Brain microvascular endothelial cell (primary cell): ENCODE measurements at regions not wholly inside any gene's neighbourhood (a gene's known extent, or its start where the extent isn't known, plus 50 kb on each side); places are given as distances from the start of the nearest gene placed in this dataset.

Source experiments
- DNase-seq: peaks from one replicate; pipeline ENCODE4 v3.0.0-alpha.2; 2020
- H3K27ac ChIP-seq: fragments of 250-450 bp; sonication (Bioruptor Pico); 2 replicates; pipeline ENCODE4 v1.5.1; 2020; ENCODE audit warnings: mild to moderate bottlenecking, moderate library complexity
- H3K27me3 ChIP-seq: fragments of 250-450 bp; sonication (Bioruptor Pico); replicated peaks from 2 replicates; pipeline ENCODE4 v1.5.1; 2020; ENCODE audit warnings: mild to moderate bottlenecking
- H3K36me3 ChIP-seq: fragments of 250-450 bp; sonication (Bioruptor Pico); replicated peaks from 2 replicates; pipeline ENCODE4 v1.5.1; 2020; ENCODE audit warnings: mild to moderate bottlenecking
- H3K4me3 ChIP-seq: 2 replicates; pipeline ENCODE4 v1.5.1; 2011; ENCODE audit warnings: low read depth, mild to moderate bottlenecking, control low read depth, low read length, moderate library complexity
- in situ Hi-C: cut with HindIII; loops from 2 replicates; pipeline ENCODE4 v1.10.0; 2017; ENCODE audit warnings: low sequenced_read_pairs, low pct_ligation_motif_present
- TF ChIP-seq, protein P1 (sequence below): IDR thresholded peaks from 2 replicates; pipeline ENCODE4 v1.5.1; 2011; ENCODE audit warnings: low read depth, mild to moderate bottlenecking, moderate library complexity, low read length, control low read depth, inconsistent platforms; ENCODE audit errors: missing control alignments

DNA sequence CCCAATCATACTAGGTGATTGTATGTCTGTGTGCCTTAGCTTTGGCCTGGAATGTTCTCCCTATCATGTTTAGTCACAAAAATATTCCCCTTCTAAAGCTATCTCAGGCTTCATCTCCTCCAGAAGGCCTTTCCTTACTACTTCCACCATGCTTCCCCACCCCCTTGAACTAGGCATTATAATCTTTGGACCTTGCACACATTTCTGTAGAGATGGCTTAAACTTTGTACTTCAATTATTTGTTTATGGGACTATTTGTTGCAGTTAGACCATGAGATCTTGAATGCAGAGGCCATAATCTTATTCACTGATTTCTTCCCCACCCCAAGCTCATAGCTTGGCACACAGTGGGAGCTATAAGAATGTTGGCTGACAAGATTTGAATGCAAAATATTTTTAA, 262.0 kb upstream of the EDA2R start:
- Histone ChIP-seq H3K27ac (no peak overlapping the region), H3K27me3 (no peaks in the 10 kb centered on the region), H3K36me3 (no peaks in the 10 kb centered on the region), H3K4me3 (no peak overlapping the region)
- in situ Hi-C loops, result no loop called here
- TF ChIP-seq, protein P1, sequence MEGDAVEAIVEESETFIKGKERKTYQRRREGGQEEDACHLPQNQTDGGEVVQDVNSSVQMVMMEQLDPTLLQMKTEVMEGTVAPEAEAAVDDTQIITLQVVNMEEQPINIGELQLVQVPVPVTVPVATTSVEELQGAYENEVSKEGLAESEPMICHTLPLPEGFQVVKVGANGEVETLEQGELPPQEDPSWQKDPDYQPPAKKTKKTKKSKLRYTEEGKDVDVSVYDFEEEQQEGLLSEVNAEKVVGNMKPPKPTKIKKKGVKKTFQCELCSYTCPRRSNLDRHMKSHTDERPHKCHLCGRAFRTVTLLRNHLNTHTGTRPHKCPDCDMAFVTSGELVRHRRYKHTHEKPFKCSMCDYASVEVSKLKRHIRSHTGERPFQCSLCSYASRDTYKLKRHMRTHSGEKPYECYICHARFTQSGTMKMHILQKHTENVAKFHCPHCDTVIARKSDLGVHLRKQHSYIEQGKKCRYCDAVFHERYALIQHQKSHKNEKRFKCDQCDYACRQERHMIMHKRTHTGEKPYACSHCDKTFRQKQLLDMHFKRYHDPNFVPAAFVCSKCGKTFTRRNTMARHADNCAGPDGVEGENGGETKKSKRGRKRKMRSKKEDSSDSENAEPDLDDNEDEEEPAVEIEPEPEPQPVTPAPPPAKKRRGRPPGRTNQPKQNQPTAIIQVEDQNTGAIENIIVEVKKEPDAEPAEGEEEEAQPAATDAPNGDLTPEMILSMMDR, result no peak
- DNase-seq, result no peak

DNA sequence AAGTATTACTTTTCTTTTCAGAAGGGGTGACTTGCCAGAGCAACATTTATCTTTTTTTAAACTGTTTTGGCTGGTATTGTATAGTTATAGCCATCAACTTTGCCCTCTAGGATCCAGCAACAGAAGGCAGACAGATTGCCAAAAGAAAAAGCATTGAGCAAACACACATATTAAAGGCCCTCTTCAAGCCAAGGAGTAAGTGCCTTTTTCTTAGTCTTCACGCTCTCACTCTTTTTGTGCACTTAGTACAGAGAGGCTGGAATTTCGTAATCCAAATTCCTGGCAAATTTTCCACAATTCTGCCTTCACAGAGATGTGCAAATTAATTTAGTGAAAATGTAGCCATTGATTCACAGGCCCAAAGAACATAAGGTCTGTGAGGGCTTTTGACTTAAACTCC, 253.1 kb upstream of the EDA2R start:
- in situ Hi-C loops, result no loop called here
- no peak for DNase-seq
- Histone ChIP-seq H3K4me3 (no peak overlapping the region), H3K27me3 (no peaks in the 10 kb centered on the region), H3K27ac (no peak overlapping the region), H3K36me3 (no peaks in the 10 kb centered on the region)
- TF ChIP-seq, protein P1, result no peak

DNA sequence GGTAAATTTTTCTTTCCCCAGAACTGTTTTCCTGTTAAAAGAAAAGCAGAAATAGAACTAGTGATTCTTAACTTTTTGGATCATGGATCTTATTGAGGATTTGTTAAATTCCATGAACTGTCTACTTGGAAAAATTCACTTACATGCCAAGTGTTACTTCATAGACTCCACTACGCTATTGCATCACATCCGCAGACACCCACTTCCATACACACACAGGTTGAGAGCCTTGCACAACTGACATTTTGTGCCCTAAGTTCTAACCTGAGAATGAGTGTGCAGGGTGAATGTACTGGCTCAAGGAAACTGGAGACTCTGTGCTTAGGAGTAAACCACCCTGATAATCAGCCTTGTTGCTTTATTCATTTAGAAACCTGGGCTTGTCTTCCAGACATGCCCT, 250.5 kb upstream of the EDA2R start:
- DNase-seq, result no peak
- TF ChIP-seq, protein P1, result no peak
- no peaks in the 10 kb centered on the region for H3K27me3 ChIP-seq

DNA sequence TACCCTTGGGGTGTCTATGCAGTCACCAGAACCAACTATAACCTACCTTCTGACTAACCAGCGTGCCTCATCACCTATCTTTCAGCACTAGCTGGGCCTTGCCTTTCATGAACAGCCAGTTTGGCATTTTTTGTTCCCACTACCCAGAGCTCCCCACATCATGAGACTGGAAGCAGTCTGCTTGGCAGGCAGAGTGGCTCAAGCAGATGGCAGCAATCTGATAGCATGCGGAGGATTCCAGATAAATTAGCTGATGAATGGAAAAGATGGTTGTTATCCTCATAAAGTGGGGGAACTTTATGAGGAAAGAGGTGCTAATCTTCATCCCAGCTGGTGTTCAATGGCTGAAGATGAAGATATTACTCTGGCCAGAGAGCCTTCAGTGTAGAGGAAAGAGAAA, 243.2 kb upstream of the EDA2R start:
- Histone ChIP-seq H3K27me3 (no peaks in the 10 kb centered on the region), H3K27ac (no peak overlapping the region), H3K36me3 (no peaks in the 10 kb centered on the region), H3K4me3 (no peak overlapping the region)
- in situ Hi-C loops, result no loop called here
- no peak for DNase-seq
- TF ChIP-seq, protein P1, result no peak

More for the DNA sequence above, 250.5 kb upstream of the EDA2R start:
- H3K4me3 ChIP-seq, result no peak overlapping the region
- no peak overlapping the region for H3K27ac ChIP-seq
- in situ Hi-C loops, result no loop called here
- no peaks in the 10 kb centered on the region for H3K36me3 ChIP-seq

DNA sequence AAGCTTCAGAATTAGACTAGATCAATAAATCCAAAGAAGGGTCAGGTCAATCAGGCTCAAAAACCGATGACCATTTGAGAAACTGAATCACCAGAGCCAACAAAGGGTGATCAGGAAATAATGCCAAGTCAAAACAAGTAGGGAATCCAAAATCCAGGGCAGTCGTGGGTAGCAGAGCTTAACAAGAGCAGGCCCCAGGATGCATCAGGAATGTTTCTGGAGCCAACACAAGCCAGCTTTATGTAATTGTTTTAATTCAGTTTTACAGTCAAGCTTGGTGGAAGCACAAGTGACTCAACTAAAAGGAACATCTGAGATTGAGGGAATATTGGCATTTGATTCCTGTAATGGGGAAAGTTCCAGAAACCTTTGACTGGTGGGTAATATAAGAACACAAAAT, 237.9 kb upstream of the EDA2R start:
- Histone ChIP-seq H3K27ac (no peak overlapping the region), H3K27me3 (no peaks in the 10 kb centered on the region), H3K36me3 (no peaks in the 10 kb centered on the region), H3K4me3 (no peak overlapping the region)
- in situ Hi-C loops, result no loop called here
- no peak for DNase-seq
- TF ChIP-seq, protein P1, result no peak

DNA sequence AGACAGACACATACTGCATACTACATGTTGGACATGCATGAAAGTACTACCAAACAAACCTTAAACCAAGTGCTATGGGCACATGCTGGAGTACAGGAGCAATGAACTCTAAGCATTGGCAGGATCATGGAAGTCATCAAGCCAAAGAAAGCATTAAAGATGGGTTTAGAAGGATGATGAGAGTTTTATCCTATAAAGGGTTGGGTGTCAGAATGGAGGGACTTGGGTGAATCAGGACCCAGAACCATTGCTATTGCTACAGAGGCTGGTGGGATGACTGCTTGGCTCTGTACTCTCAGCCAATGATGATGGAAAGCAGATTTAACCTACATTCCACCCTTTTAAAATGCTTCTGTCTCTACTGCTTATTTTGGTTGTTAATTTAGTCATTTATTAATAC, 233.9 kb upstream of the EDA2R start:
- in situ Hi-C loops, result no loop called here
- Histone ChIP-seq H3K4me3 (no peak overlapping the region), H3K27me3 (no peaks in the 10 kb centered on the region), H3K36me3 (no peaks in the 10 kb centered on the region), H3K27ac (no peak overlapping the region)
- TF ChIP-seq, protein P1, result no peak
- DNase-seq, result no peak
